BE2C (cell line): ENCODE measurements at regions not wholly inside any gene's neighbourhood (a gene's known extent, or its start where the extent isn't known, plus 50 kb on each side); places are given as distances from the start of the nearest gene placed in this dataset.
"Not testable (repeated sequence)": the region's sequence is repeated elsewhere in the genome, so short reads cannot be mapped to it uniquely, and the experiment has no call there.

Experiments used
- DNase-seq: peaks from one replicate; pipeline ENCODE4 v3.0.0-alpha.2; 2020
- H3K27me3 ChIP-seq: fragments of 250-450 bp; sonication (Bioruptor Pico); 2 replicates; pipeline ENCODE4 v1.5.1; 2020; ENCODE audit warnings: mild to moderate bottlenecking
- H3K36me3 ChIP-seq: fragments of 250-450 bp; sonication (Bioruptor Pico); 2 replicates; pipeline ENCODE4 v1.5.1; 2020; ENCODE audit warnings: mild to moderate bottlenecking
- H3K4me1 ChIP-seq: fragments of 250-450 bp; sonication (Bioruptor Pico); 2 replicates; pipeline ENCODE4 v1.5.1; 2020
- H3K4me3 ChIP-seq: 2 replicates; pipeline ENCODE4 v1.5.1; 2011; ENCODE audit warnings: low read depth, low read length
- H3K9me3 ChIP-seq: fragments of 250-450 bp; sonication (Bioruptor Pico); 2 replicates; pipeline ENCODE4 v1.5.1; 2020
- CTCF ChIP-seq: IDR thresholded peaks from 2 replicates; pipeline ENCODE4 v1.5.1; 2012; ENCODE audit warnings: mild to moderate bottlenecking, low read depth, low read length

GRCh38 chr3:11739706-11740105, 96.0 kb upstream of the VGLL4 start:
- H3K36me3 ChIP-seq, result no peaks in the 10 kb centered on the region
- TF ChIP-seq CTCF, result no peak
- no peak overlapping the region for H3K4me3 ChIP-seq
- no peak for DNase-seq
- H3K9me3 ChIP-seq, result no peaks in the 10 kb centered on the region
- H3K27me3 ChIP-seq, result no peaks in the 10 kb centered on the region
- no peaks in the 10 kb centered on the region for H3K4me1 ChIP-seq

GRCh38 chr3:11739123-11739522, 95.4 kb upstream of the VGLL4 start:
- Histone ChIP-seq H3K36me3 (no peaks in the 10 kb centered on the region), H3K27me3 (no peaks in the 10 kb centered on the region), H3K4me3 (no peak overlapping the region), H3K4me1 (no peaks in the 10 kb centered on the region), H3K9me3 (no peaks in the 10 kb centered on the region)
- TF ChIP-seq CTCF, result no peak
- no peak for DNase-seq

- no peak for DNase-seq
- no peaks in the 10 kb centered on the region for H3K36me3 ChIP-seq
- H3K27me3 ChIP-seq, result no peaks in the 10 kb centered on the region
- no peaks in the 10 kb centered on the region for H3K4me1 ChIP-seq
- no peak for TF ChIP-seq CTCF
- H3K4me3 ChIP-seq, result no peak overlapping the region
- H3K9me3 ChIP-seq, result no peaks in the 10 kb centered on the region
Observed at GRCh38 chr3:11737742-11738141, 94.0 kb upstream of the VGLL4 start.

- Histone ChIP-seq H3K27me3 (no peaks in the 10 kb centered on the region), H3K9me3 (no peaks in the 10 kb centered on the region), H3K36me3 (no peaks in the 10 kb centered on the region), H3K4me3 (no peak overlapping the region), H3K4me1 (no peaks in the 10 kb centered on the region)
- peak; percentile 12 for DNase-seq
- no peak for TF ChIP-seq CTCF
Observed at GRCh38 chr3:11736136-11736833, 92.6 kb upstream of the VGLL4 start.

GRCh38 chr3:11735638-11736037, 91.9 kb upstream of the VGLL4 start:
- Histone ChIP-seq H3K27me3 (no peaks in the 10 kb centered on the region), H3K4me1 (no peaks in the 10 kb centered on the region), H3K9me3 (no peaks in the 10 kb centered on the region), H3K4me3 (no peak overlapping the region), H3K36me3 (no peaks in the 10 kb centered on the region)
- no peak for DNase-seq
- TF ChIP-seq CTCF, result no peak

GRCh38 chr3:11735111-11735510, 91.4 kb upstream of the VGLL4 start:
- not testable (repeated sequence) for H3K4me1 ChIP-seq, H3K27me3 ChIP-seq

More at GRCh38 chr3:11735111-11735510, 91.4 kb upstream of the VGLL4 start:
- not testable (repeated sequence) for H3K9me3 ChIP-seq, H3K4me3 ChIP-seq, DNase-seq, H3K36me3 ChIP-seq
